AG04449 (cell line): ENCODE measurements at regions not wholly inside any gene's neighbourhood (a gene's known extent, or its start where the extent isn't known, plus 50 kb on each side); places are given as distances from the start of the nearest gene placed in this dataset.

Experiments
- CTCF ChIA-PET: fragments of 350-600 bp; formaldehyde crosslinking; extraction: SDS; loops from one replicate; lab custom pipeline; 2021; ENCODE audit warnings: antibody characterized with exemption; lab: Yijun Ruan, JAX
- POLR2A ChIA-PET: fragments of 400-600, 350-600 bp; formaldehyde crosslinking; extraction: SDS; loops from one replicate; lab custom pipeline; 2020; ENCODE audit warnings: antibody characterized with exemption, inconsistent platforms; lab: Yijun Ruan, JAX
- DNase-seq: peaks from one replicate; pipeline ENCODE4 v3.0.0-alpha.2; 2010; ENCODE audit warnings: low read depth, low spot score
- H3K4me3 ChIP-seq: 2 replicates; pipeline ENCODE4 v1.5.1; 2011; ENCODE audit warnings: low read depth, mild to moderate bottlenecking, control low read depth, low read length
- TF ChIP-seq, protein P1 (sequence below): IDR thresholded peaks from one replicate; pipeline ENCODE4 v1.5.1; 2011; ENCODE audit warnings: mild to moderate bottlenecking, moderate library complexity, low read length, control low read depth, inconsistent platforms; ENCODE audit not compliant: insufficient read depth; ENCODE audit errors: missing control alignments

DNA sequence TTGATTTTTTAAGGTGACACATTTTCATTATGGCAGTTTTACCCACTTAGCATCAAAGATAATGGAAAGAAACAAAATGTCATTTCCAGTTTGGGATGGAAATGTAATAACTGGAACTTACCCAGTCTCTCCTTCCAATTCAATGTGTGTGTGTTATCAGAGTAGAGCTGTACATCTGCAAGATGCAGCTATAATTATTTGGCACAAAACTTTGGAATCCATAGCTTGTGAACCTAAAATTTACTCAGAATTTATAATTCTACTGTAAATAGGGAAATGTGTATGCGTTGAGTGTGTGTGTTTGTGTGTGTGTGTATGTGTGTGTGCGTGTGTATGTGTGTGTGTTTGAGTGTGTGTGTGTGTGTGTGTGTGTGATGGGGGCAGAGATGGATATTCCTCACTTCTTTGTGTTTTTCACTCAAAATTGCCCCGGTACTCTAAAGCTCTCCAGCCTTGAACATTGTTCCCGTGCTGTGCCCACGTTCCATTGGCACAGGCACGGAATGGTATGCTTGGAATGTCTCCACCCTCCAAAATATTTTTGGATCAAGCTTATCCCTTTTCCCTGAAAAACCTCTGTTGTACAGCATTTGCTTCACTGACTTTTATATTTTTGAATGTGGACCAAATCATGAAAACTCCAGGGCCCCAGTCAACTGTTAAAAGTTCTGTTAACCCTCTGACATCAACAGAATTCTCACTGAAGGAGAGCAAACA is 150.2 kb upstream of the BMP4 start:
- ChIA-PET POLR2A (no interaction called here), CTCF (interaction anchor here (1.0 kb wide), 1 partner anchor 222 kb away, joined by 3 read pairs; no protein-coding TSS in a partner anchor)
- no peak overlapping the region for H3K4me3 ChIP-seq
- no peak for DNase-seq
- TF ChIP-seq, protein P1, sequence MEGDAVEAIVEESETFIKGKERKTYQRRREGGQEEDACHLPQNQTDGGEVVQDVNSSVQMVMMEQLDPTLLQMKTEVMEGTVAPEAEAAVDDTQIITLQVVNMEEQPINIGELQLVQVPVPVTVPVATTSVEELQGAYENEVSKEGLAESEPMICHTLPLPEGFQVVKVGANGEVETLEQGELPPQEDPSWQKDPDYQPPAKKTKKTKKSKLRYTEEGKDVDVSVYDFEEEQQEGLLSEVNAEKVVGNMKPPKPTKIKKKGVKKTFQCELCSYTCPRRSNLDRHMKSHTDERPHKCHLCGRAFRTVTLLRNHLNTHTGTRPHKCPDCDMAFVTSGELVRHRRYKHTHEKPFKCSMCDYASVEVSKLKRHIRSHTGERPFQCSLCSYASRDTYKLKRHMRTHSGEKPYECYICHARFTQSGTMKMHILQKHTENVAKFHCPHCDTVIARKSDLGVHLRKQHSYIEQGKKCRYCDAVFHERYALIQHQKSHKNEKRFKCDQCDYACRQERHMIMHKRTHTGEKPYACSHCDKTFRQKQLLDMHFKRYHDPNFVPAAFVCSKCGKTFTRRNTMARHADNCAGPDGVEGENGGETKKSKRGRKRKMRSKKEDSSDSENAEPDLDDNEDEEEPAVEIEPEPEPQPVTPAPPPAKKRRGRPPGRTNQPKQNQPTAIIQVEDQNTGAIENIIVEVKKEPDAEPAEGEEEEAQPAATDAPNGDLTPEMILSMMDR, result no peak

- TF ChIP-seq, protein P1, result no peak
- CTCF ChIA-PET, result no interaction called here
- DNase-seq, result peak; percentile 44
- H3K4me3 ChIP-seq, result no peak overlapping the region
- POLR2A ChIA-PET, result interaction anchor here (0.6 kb wide), 1 partner anchor 18 kb away, joined by 3 read pairs; no protein-coding TSS in a partner anchor
These were observed 152.2 kb upstream of the BMP4 start for GRCh38 chr14:54108481-54109471.

- no peak for DNase-seq
- TF ChIP-seq, protein P1, result no peak
- POLR2A ChIA-PET, result no interaction called here
- H3K4me3 ChIP-seq, result no peak overlapping the region
- CTCF ChIA-PET, result no interaction called here
These were observed 153.0 kb upstream of the BMP4 start for GRCh38 chr14:54109521-54110120.

GRCh38 chr14:54114941-54115340 is 158.3 kb upstream of the BMP4 start:
- TF ChIP-seq, protein P1, result no peak
- CTCF ChIA-PET, result interaction anchor here (1.4 to 2.0 kb wide), 2 partner anchors 60 to 62 kb away, joined by 5 read pairs; no protein-coding TSS in a partner anchor
- no peak overlapping the region for H3K4me3 ChIP-seq
- no peak for DNase-seq
- POLR2A ChIA-PET, result no interaction called here

- ChIA-PET CTCF (interaction anchor here (1.4 to 2.0 kb wide), 2 partner anchors 58 to 61 kb away, joined by 5 read pairs; no protein-coding TSS in a partner anchor), POLR2A (no interaction called here)
- DNase-seq, result no peak
- TF ChIP-seq, protein P1, result no peak
- no peak overlapping the region for H3K4me3 ChIP-seq
These were observed 159.7 kb upstream of the BMP4 start for GRCh38 chr14:54116198-54116885.
